ENCODE measurements at regions not wholly inside any gene's neighbourhood (a gene's known extent, or its start where the extent isn't known, plus 50 kb on each side); places are given as distances from the start of the nearest gene placed in this dataset.

DNA sequence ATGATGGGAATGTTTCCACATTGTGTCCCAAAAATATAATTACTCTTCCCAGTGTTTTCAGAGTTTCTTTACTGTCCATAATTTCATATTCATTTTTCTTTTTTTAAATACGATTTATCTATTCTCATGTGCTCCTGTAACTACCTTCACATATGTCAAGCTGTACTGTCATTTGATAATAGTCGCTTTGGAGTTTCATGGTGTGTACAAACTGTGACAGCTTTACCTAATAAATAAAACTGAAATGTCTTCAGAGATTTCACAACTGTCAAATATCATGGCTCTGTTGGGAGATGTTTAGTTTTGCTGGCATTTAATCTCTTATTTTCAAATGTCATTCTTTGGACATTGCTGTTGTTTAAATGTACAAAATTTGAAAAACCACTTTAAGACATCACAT is 450.2 kb downstream of the TLL1 start:
- H3K27me3 ChIP-seq (ENCODE audit: insufficient read depth, low read length, poor library complexity): no peaks in the 10 kb centered on the region
- no peak overlapping the region for H3K4me3 ChIP-seq (ENCODE audit: low read length)
- no peak overlapping the region for H2BK120ac ChIP-seq (ENCODE audit: low read depth, low read length)
- H2AK5ac ChIP-seq (ENCODE audit: low read length): no peak overlapping the region
- no peak overlapping the region for H4K8ac ChIP-seq (ENCODE audit: low read depth, low read length)
- no peak overlapping the region for H2BK15ac ChIP-seq (replicated peaks; ENCODE audit: low read depth)
- H3K56ac ChIP-seq (ENCODE audit: low read length): no peak overlapping the region
- no peak overlapping the region for H4K5ac ChIP-seq (ENCODE audit: low read length)
- H3K18ac ChIP-seq (ENCODE audit: low read length): no peak overlapping the region
- no peaks in the 10 kb centered on the region for H3K4me1 ChIP-seq (ENCODE audit: control insufficient read depth, low read depth, low read length)
- no peak overlapping the region for H3K23ac ChIP-seq (ENCODE audit: low read length)
- H3K36me3 ChIP-seq (ENCODE audit: control insufficient read depth, insufficient read depth, low read length): no peaks in the 10 kb centered on the region
- no peak for DNase-seq
- H3K4ac ChIP-seq (ENCODE audit: low read depth, low read length): no peak overlapping the region
- no peak overlapping the region for H2BK5ac ChIP-seq (ENCODE audit: low read length)
- H3K79me1 ChIP-seq (ENCODE audit: low read length): no peaks in the 10 kb centered on the region
- H3K79me2 ChIP-seq (ENCODE audit: control insufficient read depth, insufficient read depth, low read length): no peaks in the 10 kb centered on the region
- no peak overlapping the region for H3K27ac ChIP-seq (ENCODE audit: low read depth, low read length)
- no peak overlapping the region for H3K9ac ChIP-seq (ENCODE audit: low read length)
- no CpG with 5 or more reads among the region's 2 CpGs for WGBS (ENCODE audit: extremely low coverage, insufficient coverage, low lambda C conversion rate)
- no peak overlapping the region for H3K4me2 ChIP-seq (ENCODE audit: low read length)

DNA sequence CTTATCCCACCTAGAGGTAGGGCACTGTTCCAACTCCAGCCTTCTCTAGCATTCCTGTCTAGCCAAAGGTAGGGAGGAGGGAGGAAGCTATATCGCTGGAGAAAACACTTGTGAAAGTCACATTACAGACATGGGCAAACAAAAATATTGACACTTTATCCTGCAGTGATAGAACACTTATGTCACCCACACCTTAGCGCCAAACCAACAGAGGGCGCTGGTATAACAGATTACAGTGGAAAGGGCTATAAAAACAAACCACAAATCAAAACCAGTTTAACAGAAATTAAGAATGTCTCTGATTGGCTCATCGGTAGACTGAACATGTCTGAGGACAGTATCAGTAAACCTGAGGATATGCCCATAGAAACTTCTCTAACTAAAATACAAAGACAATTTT is 451.3 kb downstream of the TLL1 start:
- no CpG with 5 or more reads among the region's 4 CpGs for WGBS (ENCODE audit: extremely low coverage, insufficient coverage, low lambda C conversion rate)
- peak; percentile 67 for DNase-seq

DNA sequence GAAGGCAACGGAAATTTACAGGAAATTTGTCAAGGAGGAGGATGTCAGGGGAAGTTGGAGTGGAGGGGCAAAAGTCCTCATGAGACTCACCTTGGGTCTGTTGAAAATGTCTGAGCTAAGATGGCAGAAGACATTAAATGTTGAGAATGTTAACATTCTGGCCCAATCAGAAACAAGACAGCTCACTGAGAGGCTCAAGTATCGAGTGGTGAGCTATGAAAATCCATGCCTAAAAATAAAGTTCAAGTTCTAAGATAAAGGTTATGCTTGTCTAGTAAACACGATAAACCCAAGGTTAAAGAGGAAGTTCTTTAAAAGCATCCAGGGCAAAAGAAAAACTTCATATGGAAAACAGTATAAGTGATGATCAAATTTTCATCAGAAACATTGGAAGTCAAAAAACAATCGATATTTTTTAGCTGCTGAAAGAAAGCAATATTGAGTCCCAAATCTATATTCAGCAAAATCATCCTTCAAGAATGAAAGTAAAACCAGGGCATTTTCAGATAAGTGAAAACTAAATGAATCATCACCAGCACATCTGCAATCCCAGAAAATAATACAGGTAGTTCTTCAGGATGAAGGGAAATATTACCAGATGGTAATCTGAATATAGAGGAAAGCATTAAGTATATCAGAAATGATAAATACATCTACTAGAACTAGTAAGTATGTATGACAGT is 462.4 kb downstream of the TLL1 start:
- no peaks in the 10 kb centered on the region for H3K36me3 ChIP-seq (ENCODE audit: control insufficient read depth, insufficient read depth, low read length)
- DNase-seq: no peak
- no peak overlapping the region for H2BK120ac ChIP-seq (ENCODE audit: low read depth, low read length)
- H4K5ac ChIP-seq (ENCODE audit: low read length): no peak overlapping the region
- no peak overlapping the region for H2AK5ac ChIP-seq (ENCODE audit: low read length)
- H3K4me2 ChIP-seq (ENCODE audit: low read length): no peak overlapping the region
- no peak overlapping the region for H3K18ac ChIP-seq (ENCODE audit: low read length)
- H2BK5ac ChIP-seq (ENCODE audit: low read length): no peak overlapping the region
- no peaks in the 10 kb centered on the region for H3K27me3 ChIP-seq (ENCODE audit: insufficient read depth, low read length, poor library complexity)
- no peak overlapping the region for H3K4ac ChIP-seq (ENCODE audit: low read depth, low read length)
- no peak overlapping the region for H3K9ac ChIP-seq (ENCODE audit: low read length)
- no peak overlapping the region for H2BK15ac ChIP-seq (replicated peaks; ENCODE audit: low read depth)
- no peak overlapping the region for H3K4me3 ChIP-seq (ENCODE audit: low read length)
- no peaks in the 10 kb centered on the region for H3K79me2 ChIP-seq (ENCODE audit: control insufficient read depth, insufficient read depth, low read length)
- no peak overlapping the region for H4K8ac ChIP-seq (ENCODE audit: low read depth, low read length)
- no peaks in the 10 kb centered on the region for H3K79me1 ChIP-seq (ENCODE audit: low read length)
- no peak overlapping the region for H3K56ac ChIP-seq (ENCODE audit: low read length)
- no peak overlapping the region for H3K27ac ChIP-seq (ENCODE audit: low read depth, low read length)
- H3K23ac ChIP-seq (ENCODE audit: low read length): no peak overlapping the region
- WGBS (ENCODE audit: extremely low coverage, insufficient coverage, low lambda C conversion rate): no CpG with 5 or more reads among the region's 4 CpGs
- H3K4me1 ChIP-seq (ENCODE audit: control insufficient read depth, low read depth, low read length): no peaks in the 10 kb centered on the region

More for the DNA sequence above, 451.3 kb downstream of the TLL1 start:
- H3K56ac ChIP-seq (ENCODE audit: low read length): no peak overlapping the region
- H3K4ac ChIP-seq (ENCODE audit: low read depth, low read length): no peak overlapping the region
- no peak overlapping the region for H3K4me2 ChIP-seq (ENCODE audit: low read length)
- no peak overlapping the region for H4K8ac ChIP-seq (ENCODE audit: low read depth, low read length)
- no peak overlapping the region for H2BK15ac ChIP-seq (replicated peaks; ENCODE audit: low read depth)
- no peaks in the 10 kb centered on the region for H3K79me1 ChIP-seq (ENCODE audit: low read length)
- no peak overlapping the region for H3K18ac ChIP-seq (ENCODE audit: low read length)
- H3K4me1 ChIP-seq (ENCODE audit: control insufficient read depth, low read depth, low read length): no peaks in the 10 kb centered on the region
- no peak overlapping the region for H3K4me3 ChIP-seq (ENCODE audit: low read length)
- no peaks in the 10 kb centered on the region for H3K36me3 ChIP-seq (ENCODE audit: control insufficient read depth, insufficient read depth, low read length)
- no peak overlapping the region for H2BK5ac ChIP-seq (ENCODE audit: low read length)
- no peaks in the 10 kb centered on the region for H3K79me2 ChIP-seq (ENCODE audit: control insufficient read depth, insufficient read depth, low read length)
- H3K23ac ChIP-seq (ENCODE audit: low read length): no peak overlapping the region
- no peak overlapping the region for H4K5ac ChIP-seq (ENCODE audit: low read length)
- H3K9ac ChIP-seq (ENCODE audit: low read length): no peak overlapping the region
- no peak overlapping the region for H2BK120ac ChIP-seq (ENCODE audit: low read depth, low read length)
- no peak overlapping the region for H2AK5ac ChIP-seq (ENCODE audit: low read length)
- H3K27ac ChIP-seq (ENCODE audit: low read depth, low read length): no peak overlapping the region
- H3K27me3 ChIP-seq (ENCODE audit: insufficient read depth, low read length, poor library complexity): no peaks in the 10 kb centered on the region

DNA sequence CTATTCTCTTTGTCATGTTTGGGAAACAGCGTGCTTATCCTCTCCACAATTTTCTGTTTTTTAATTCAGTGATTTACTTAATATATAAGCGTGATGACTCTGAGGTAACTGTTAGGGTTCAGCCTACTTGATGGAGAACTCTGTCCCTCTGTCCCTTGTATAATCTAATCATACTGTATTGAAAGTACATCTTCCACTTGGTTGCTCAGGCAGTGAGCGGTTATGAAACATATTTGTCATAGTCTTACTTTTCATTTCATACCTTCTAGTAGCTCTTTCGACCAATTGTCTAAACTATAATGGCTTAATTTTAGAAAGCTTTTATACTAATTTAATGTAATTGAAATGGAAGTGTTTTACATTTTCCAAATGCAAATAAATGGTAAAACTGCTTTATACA is 469.0 kb downstream of the TLL1 start:
- no peak overlapping the region for H3K9ac ChIP-seq (ENCODE audit: low read length)
- H3K4me3 ChIP-seq (ENCODE audit: low read length): no peak overlapping the region
- no peak overlapping the region for H3K23ac ChIP-seq (ENCODE audit: low read length)
- H3K79me1 ChIP-seq (ENCODE audit: low read length): no peaks in the 10 kb centered on the region
- no peak overlapping the region for H4K8ac ChIP-seq (ENCODE audit: low read depth, low read length)
- H3K79me2 ChIP-seq (ENCODE audit: control insufficient read depth, insufficient read depth, low read length): no peaks in the 10 kb centered on the region
- H4K5ac ChIP-seq (ENCODE audit: low read length): no peak overlapping the region
- no peak overlapping the region for H3K27ac ChIP-seq (ENCODE audit: low read depth, low read length)
- H2AK5ac ChIP-seq (ENCODE audit: low read length): no peak overlapping the region
- H3K4ac ChIP-seq (ENCODE audit: low read depth, low read length): no peak overlapping the region
- no peaks in the 10 kb centered on the region for H3K4me1 ChIP-seq (ENCODE audit: control insufficient read depth, low read depth, low read length)
- no peak overlapping the region for H2BK15ac ChIP-seq (replicated peaks; ENCODE audit: low read depth)
- H3K36me3 ChIP-seq (ENCODE audit: control insufficient read depth, insufficient read depth, low read length): no peaks in the 10 kb centered on the region
- H3K56ac ChIP-seq (ENCODE audit: low read length): no peak overlapping the region
- no peak overlapping the region for H3K4me2 ChIP-seq (ENCODE audit: low read length)
- H3K18ac ChIP-seq (ENCODE audit: low read length): no peak overlapping the region
- no peaks in the 10 kb centered on the region for H3K27me3 ChIP-seq (ENCODE audit: insufficient read depth, low read length, poor library complexity)
- WGBS (ENCODE audit: extremely low coverage, insufficient coverage, low lambda C conversion rate): no CpG with 5 or more reads among the region's 4 CpGs
- no peak overlapping the region for H2BK5ac ChIP-seq (ENCODE audit: low read length)
- H2BK120ac ChIP-seq (ENCODE audit: low read depth, low read length): no peak overlapping the region
- DNase-seq: no peak

DNA sequence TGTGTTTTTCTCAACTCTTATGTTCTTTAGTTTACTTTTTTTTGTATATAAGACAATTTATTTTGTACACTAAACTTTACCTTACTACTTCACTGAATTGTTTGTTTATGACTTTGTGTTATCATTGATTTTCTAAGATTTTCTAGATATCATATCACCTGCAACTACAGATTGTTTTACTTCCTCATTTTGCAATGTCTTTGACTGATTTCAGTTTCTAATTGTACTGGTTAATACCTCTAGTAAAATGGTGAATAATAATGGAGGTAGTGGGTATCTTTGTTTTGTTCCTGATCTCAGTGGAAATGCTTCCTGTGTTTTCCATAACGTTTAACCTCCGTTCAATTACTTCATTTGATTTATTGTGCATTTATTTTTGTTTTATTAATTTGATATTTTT is 490.2 kb downstream of the TLL1 start:
- Histone ChIP-seq H4K5ac (ENCODE audit: low read length) (no peak overlapping the region), H3K4me2 (ENCODE audit: low read length) (no peak overlapping the region), H2AK5ac (ENCODE audit: low read length) (no peak overlapping the region), H3K18ac (ENCODE audit: low read length) (no peak overlapping the region), H4K8ac (ENCODE audit: low read depth, low read length) (no peak overlapping the region), H3K27me3 (ENCODE audit: insufficient read depth, low read length, poor library complexity) (no peaks in the 10 kb centered on the region), H2BK120ac (ENCODE audit: low read depth, low read length) (no peak overlapping the region), H2BK15ac (replicated peaks; ENCODE audit: low read depth) (no peak overlapping the region), H3K56ac (ENCODE audit: low read length) (no peak overlapping the region), H3K4me1 (ENCODE audit: control insufficient read depth, low read depth, low read length) (no peaks in the 10 kb centered on the region), H3K9ac (ENCODE audit: low read length) (no peak overlapping the region), H3K79me1 (ENCODE audit: low read length) (no peaks in the 10 kb centered on the region), H3K27ac (ENCODE audit: low read depth, low read length) (no peak overlapping the region), H3K79me2 (ENCODE audit: control insufficient read depth, insufficient read depth, low read length) (no peaks in the 10 kb centered on the region), H3K36me3 (ENCODE audit: control insufficient read depth, insufficient read depth, low read length) (no peaks in the 10 kb centered on the region), H3K23ac (ENCODE audit: low read length) (no peak overlapping the region), H3K4ac (ENCODE audit: low read depth, low read length) (no peak overlapping the region), H2BK5ac (ENCODE audit: low read length) (no peak overlapping the region), H3K4me3 (ENCODE audit: low read length) (no peak overlapping the region)
- DNase-seq: no peak
- no CpG with 5 or more reads among the region's 2 CpGs for WGBS (ENCODE audit: extremely low coverage, insufficient coverage, low lambda C conversion rate)

DNA sequence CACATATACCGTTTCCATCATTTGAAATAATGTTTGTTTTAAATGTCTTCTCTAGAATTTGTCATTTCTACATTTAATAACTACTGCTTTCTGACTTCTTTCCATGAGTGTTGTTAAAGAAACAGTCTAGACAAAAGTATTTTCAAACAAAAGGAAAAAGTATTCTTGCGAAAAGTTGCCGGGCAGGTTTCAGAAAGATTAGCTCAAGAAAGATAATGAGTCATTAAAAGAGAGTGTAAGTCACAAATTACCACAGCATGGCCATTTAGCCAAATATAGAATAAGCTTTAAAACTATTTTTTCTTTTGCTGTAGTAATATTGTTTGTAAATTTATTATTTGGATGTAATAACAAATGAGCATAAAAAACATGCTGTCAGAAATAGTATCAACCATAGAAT is 493.0 kb downstream of the TLL1 start:
- Histone ChIP-seq H3K4ac (ENCODE audit: low read depth, low read length) (no peak overlapping the region), H2BK120ac (ENCODE audit: low read depth, low read length) (no peak overlapping the region), H3K4me3 (ENCODE audit: low read length) (no peak overlapping the region), H3K79me2 (ENCODE audit: control insufficient read depth, insufficient read depth, low read length) (no peaks in the 10 kb centered on the region), H4K8ac (ENCODE audit: low read depth, low read length) (no peak overlapping the region), H3K4me1 (ENCODE audit: control insufficient read depth, low read depth, low read length) (no peaks in the 10 kb centered on the region), H4K5ac (ENCODE audit: low read length) (no peak overlapping the region), H3K56ac (ENCODE audit: low read length) (no peak overlapping the region), H3K18ac (ENCODE audit: low read length) (no peak overlapping the region), H3K36me3 (ENCODE audit: control insufficient read depth, insufficient read depth, low read length) (no peaks in the 10 kb centered on the region), H3K4me2 (ENCODE audit: low read length) (no peak overlapping the region), H3K23ac (ENCODE audit: low read length) (no peak overlapping the region), H2AK5ac (ENCODE audit: low read length) (no peak overlapping the region), H2BK15ac (replicated peaks; ENCODE audit: low read depth) (no peak overlapping the region), H3K9ac (ENCODE audit: low read length) (no peak overlapping the region), H3K79me1 (ENCODE audit: low read length) (no peaks in the 10 kb centered on the region), H3K27ac (ENCODE audit: low read depth, low read length) (no peak overlapping the region), H3K27me3 (ENCODE audit: insufficient read depth, low read length, poor library complexity) (no peaks in the 10 kb centered on the region), H2BK5ac (ENCODE audit: low read length) (no peak overlapping the region)
- WGBS (ENCODE audit: extremely low coverage, insufficient coverage, low lambda C conversion rate): no CpG with 5 or more reads among the region's 3 CpGs
- no peak for DNase-seq
